CMK (cell line): ENCODE measurements at regions not wholly inside any gene's neighbourhood (a gene's known extent, or its start where the extent isn't known, plus 50 kb on each side); places are given as distances from the start of the nearest gene placed in this dataset.

Experiments
- DNase-seq: peaks from one replicate; pipeline ENCODE4 v3.0.0-alpha.2; 2010; ENCODE audit warnings: low read depth

GRCh38 chr1:213651077-213651476, 336.7 kb upstream of the PROX1 start:
- no peak for DNase-seq

DNA sequence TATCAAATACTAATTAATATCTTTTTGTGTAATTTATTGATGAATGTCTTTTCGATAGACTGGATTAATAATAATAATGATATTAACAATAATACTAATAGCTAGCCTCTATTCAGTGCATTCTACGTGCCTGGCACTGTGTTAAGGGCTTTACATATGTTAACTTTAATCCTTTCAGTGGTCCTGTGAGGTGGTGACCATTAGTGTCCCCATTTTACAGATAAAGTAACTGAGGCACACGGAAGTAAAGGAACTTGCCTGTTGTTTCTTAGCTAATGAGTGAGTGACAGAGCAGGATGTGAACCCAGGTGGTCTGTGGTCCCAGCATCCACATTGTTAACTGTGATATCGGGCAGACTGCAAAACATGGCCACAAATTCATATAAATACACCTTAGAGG, 335.7 kb upstream of the PROX1 start:
- no peak for DNase-seq

- DNase-seq, result no peak
Measured at GRCh38 chr1:213656039-213656438, 331.7 kb upstream of the PROX1 start.

DNA sequence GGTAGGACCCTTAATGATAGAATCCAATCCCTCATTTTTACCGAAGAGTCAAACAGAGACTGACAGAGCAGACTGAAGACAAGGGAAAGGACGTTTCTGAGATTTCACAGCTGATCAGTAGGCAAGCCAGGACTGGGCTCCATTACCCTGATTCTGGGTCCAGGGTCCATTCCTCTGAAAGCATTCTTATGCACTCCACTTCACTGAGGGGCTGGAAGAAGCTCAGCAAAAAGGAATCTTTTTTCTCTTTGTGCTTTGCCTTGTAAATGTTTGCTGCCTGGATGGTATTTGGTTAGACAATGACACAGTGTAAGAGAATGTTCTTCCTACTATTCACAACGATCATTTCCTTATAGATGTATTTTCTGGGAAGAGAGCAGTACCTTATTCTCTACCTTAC, 331.3 kb upstream of the PROX1 start:
- DNase-seq, result no peak

DNA sequence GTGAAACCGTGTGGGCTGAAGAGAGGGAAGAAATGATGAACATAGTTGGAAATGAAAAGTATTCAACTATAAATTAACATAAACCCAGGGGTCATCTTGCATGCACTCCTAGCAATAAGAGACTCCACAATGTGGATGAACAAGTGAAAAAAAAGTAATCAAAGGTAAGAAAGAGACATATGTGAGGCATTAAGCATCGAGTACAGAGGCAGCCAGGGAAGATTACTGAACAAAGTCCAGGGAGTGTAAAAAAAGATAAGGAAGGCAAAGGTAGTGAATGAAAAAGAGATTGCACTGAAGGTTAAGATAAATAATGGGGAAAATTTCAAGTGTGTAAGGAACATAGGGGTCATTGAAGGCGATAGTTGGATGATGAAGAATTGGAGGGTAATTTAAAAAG, 330.8 kb upstream of the PROX1 start:
- DNase-seq, result no peak

- no peak for DNase-seq
Measured at GRCh38 chr1:213657879-213658278, 329.9 kb upstream of the PROX1 start.

GRCh38 chr1:213658457-213658856, 329.3 kb upstream of the PROX1 start:
- no peak for DNase-seq

- no peak for DNase-seq
Measured at GRCh38 chr1:213659580-213660547, 327.9 kb upstream of the PROX1 start.

GRCh38 chr1:213661302-213661701, 326.5 kb upstream of the PROX1 start:
- no peak for DNase-seq

DNA sequence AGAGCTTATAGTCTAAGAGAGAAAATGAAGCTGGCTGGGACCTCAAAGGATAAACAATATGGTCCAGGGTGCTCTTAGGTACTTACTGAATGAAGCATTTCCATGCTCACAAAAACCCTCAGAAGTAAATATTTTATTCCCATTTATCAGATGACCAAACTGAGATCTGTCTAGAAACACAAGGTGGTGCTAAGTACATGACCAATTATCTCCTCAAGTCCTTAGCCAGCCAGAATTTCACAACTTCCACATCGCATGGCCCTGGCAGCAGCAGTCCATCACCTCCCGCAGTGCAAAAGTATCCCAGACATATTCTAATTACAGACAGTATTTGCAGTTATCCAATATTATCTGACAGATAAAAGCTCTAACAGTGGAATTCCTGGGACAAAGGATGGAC, 321.7 kb upstream of the PROX1 start:
- DNase-seq, result no peak

- DNase-seq, result no peak
Measured at GRCh38 chr1:213666922-213667321, 320.9 kb upstream of the PROX1 start.

- no peak for DNase-seq
Measured at GRCh38 chr1:213669512-213669911, 318.3 kb upstream of the PROX1 start.

GRCh38 chr1:213669964-213670691, 317.6 kb upstream of the PROX1 start:
- no peak for DNase-seq

GRCh38 chr1:213670692-213671023, 317.1 kb upstream of the PROX1 start:
- DNase-seq, result no peak

GRCh38 chr1:213675043-213675442, 312.7 kb upstream of the PROX1 start:
- DNase-seq, result no peak

GRCh38 chr1:213676736-213677135, 311.0 kb upstream of the PROX1 start:
- no peak for DNase-seq

DNA sequence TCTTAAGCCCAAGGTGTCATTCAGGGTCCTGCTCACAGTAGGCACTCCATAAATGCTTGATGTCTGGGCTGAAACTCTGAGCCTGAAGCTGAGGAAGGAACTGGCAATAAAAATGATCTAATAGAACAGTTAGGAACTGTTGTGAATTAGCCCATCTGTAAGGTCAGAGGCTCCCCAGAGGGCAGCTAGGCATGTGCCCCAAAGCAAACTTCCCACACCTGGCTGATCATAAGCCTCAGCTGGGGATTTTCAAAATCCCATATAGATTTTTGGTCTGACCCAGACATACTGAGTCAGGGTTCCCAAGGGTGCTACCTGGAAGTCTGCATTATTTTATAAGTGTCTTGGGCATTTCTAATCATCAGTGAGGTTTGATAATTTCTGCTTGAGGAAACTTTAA, 309.4 kb upstream of the PROX1 start:
- DNase-seq, result no peak

DNA sequence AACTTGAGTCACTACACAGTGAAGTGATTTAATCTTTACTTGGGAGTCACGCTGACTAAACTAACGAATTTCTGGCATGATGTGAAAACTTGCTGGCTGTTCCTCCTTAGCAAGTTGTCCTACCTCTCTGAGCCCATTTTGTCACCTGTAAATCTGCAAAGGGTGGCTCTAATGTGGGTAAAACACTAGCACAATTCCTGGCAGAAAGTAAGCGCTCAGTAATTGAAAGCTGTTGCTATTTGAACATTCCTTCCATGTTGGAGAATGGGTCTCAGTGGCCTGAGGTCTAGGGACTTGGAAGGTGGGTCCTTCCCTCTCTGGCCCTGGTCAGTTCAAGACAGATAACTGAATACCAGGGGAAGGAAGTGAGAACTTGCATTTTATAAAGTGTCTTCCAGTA, 309.0 kb upstream of the PROX1 start:
- no peak for DNase-seq

- no peak for DNase-seq
Measured at GRCh38 chr1:213679153-213679552, 308.6 kb upstream of the PROX1 start.

- no peak for DNase-seq
Measured at GRCh38 chr1:213680677-213681325, 307.0 kb upstream of the PROX1 start.

GRCh38 chr1:213681788-213682340, 305.9 kb upstream of the PROX1 start:
- no peak for DNase-seq

- no peak for DNase-seq
Measured at GRCh38 chr1:213683529-213683928, 304.2 kb upstream of the PROX1 start.

- no peak for DNase-seq
Measured at GRCh38 chr1:213684454-213684853, 303.3 kb upstream of the PROX1 start.
